ENCODE measurements at regions not wholly inside any gene's neighbourhood (a gene's known extent, or its start where the extent isn't known, plus 50 kb on each side); places are given as distances from the start of the nearest gene placed in this dataset.

DNA sequence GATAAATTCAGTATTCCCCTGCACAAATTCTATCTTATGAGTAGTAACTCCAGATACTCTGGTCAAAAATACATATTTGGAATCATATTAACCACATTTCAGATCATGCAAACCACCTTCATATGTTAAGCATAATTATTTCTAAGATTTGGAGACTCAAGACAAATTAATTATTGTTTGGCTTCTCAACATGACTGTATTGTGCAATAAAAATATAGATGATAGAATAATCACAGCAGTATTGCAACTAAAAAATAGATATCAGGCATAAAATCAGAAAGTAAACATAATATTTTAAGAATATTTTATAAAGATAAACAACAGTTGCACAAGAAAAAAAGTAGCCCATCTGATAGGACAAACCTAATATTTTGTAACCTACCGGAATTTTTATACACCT, 1767.6 kb upstream of the NUDT12 start:
- no peak for TF ChIP-seq POLR2AphosphoS5 (IDR thresholded peaks at IDR 0.05)
- no peak for TF ChIP-seq POLR2A (IDR thresholded peaks at IDR 0.05)

Data from sigmoid colon (tissue), 4 donors.